ENCODE measurements at regions not wholly inside any gene's neighbourhood (a gene's known extent, or its start where the extent isn't known, plus 50 kb on each side); places are given as distances from the start of the nearest gene placed in this dataset.
"Not testable (repeated sequence)": the region's sequence is repeated elsewhere in the genome, so short reads cannot be mapped to it uniquely, and the experiment has no call there.

DNA sequence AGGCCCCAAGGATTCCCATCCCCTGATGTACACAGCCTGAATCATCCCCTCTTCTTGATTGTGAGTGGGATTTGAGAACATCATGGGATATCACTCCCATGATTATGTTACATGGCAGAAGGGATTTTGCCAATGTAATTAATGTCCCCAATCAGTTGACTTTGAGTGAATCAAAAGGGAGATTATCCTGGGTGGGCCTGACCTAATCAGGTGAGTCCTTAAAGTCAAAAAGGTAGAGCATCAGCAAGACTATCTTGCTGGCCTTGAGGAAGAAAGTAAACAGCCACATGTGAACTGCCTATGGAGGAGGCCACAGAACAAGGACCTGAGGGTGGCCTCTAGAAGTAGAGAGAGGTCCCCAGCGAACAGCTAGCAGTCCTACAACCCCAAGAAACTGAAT, 203.1 kb upstream of the ATP6AP2 start:
- H3K9me3 Mint-ChIP-seq = no peaks in the 10 kb centered on the region
- H3K4me3 Mint-ChIP-seq = no peak overlapping the region
- H3K36me3 Mint-ChIP-seq (ENCODE audit: low read depth) = no peaks in the 10 kb centered on the region
- intact Hi-C loops (cut with micrococcal nuclease) = no loop called here
- H3K4me1 Mint-ChIP-seq (ENCODE audit: low read depth) = peaks cover 42% of the 10 kb centered on the region
- H3K27ac Mint-ChIP-seq = peak overlapping the region; percentile 60
- H3K27me3 Mint-ChIP-seq = no peaks in the 10 kb centered on the region

DNA sequence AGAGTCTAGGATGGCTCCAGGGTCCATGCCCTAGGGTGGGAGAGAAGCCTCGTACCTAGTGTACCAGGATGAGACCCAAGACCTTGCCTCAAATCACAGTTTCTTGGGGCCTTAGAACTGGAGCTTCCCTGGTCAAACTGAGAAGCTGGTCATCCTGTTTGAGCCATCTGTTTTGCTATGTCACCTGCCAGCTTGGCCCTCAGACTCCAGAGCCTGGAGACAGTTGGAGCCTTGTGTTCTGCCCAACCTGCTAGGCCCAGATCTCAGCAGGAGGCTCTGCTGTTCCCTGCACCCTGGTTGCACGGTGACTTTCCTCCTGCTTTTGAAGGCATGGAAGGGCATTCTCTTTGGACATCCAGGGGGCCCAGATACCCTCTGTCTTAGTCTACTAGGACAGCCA, 206.3 kb upstream of the ATP6AP2 start:
- H3K27me3 Mint-ChIP-seq = peaks cover 3% of the 10 kb centered on the region
- no peak overlapping the region for H3K4me3 Mint-ChIP-seq
- peaks cover 23% of the 10 kb centered on the region for H3K4me1 Mint-ChIP-seq (ENCODE audit: low read depth)
- H3K27ac Mint-ChIP-seq = no peak overlapping the region
- intact Hi-C loops (cut with micrococcal nuclease) = no loop called here
- H3K9me3 Mint-ChIP-seq = no peaks in the 10 kb centered on the region
- no peaks in the 10 kb centered on the region for H3K36me3 Mint-ChIP-seq (ENCODE audit: low read depth)

DNA sequence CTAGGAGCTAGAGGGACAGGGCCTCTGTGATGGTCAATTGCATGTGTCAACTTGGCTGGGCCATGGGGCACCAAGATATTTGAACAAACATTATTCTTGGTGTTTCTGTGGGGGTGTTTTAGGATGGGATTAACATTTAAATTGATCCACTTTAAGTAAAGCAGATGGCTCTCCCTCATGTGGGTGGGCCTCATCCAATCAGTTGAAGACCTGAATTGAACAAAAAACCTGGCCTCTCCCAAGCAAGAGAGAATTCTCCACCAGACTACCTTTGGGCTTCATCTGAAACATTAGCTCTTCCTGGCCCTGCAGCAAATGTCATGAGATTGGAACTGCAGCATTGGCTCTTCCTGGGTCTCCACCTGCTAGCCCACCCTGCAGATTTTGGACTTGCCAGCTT, 207.1 kb upstream of the ATP6AP2 start:
- no peaks in the 10 kb centered on the region for H3K36me3 Mint-ChIP-seq (ENCODE audit: low read depth)

DNA sequence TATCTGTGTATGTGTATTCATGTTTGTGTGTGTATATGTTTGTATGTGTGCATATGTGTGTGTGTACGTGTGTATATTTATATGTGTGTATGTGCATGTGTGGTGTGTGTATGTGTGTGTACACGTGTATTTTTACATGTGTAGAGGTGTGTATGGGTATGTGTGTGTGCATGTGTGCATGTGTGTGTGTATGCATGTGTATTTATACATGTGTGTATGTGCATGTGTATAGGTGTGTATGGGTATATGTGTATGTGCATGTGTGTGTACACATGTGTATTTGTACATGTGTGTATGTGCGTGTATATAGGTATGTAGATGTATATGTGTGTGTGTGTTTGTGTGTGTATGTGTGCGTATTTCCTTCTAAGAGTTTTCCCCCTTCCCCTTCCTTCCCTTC, 207.7 kb upstream of the ATP6AP2 start:
- peaks cover 13% of the 10 kb centered on the region for H3K4me1 Mint-ChIP-seq (ENCODE audit: low read depth)
- intact Hi-C loops (cut with micrococcal nuclease) = no loop called here
- no peaks in the 10 kb centered on the region for H3K36me3 Mint-ChIP-seq (ENCODE audit: low read depth)
- no peak overlapping the region for H3K4me3 Mint-ChIP-seq
- no peak overlapping the region for H3K27ac Mint-ChIP-seq
- H3K27me3 Mint-ChIP-seq = peaks cover 4% of the 10 kb centered on the region
- no peaks in the 10 kb centered on the region for H3K9me3 Mint-ChIP-seq

More for the DNA sequence above, 207.1 kb upstream of the ATP6AP2 start:
- H3K9me3 Mint-ChIP-seq = no peaks in the 10 kb centered on the region
- intact Hi-C loops (cut with micrococcal nuclease) = no loop called here
- H3K27ac Mint-ChIP-seq = no peak overlapping the region
- H3K4me3 Mint-ChIP-seq = no peak overlapping the region
- peaks cover 4% of the 10 kb centered on the region for H3K27me3 Mint-ChIP-seq
- peaks cover 15% of the 10 kb centered on the region for H3K4me1 Mint-ChIP-seq (ENCODE audit: low read depth)

DNA sequence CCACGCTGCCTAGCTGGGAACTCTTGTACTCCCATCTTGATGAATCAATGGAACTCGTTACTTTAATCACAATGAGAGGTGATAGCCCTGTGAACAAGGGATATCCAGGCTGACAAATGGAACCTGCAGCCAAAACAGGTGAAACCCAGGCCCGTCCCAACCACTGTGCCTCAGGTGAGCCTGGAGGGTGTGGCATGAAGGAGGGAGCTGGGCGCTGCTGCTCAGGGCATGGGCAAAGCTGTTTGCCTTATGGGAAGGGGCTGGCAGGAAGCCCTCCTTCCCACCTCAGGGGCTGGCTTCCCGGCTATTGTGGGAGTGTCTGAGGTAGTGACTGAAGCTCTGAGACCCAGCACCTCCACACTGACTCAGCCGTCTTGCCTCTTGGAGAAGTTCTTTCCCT, 209.4 kb upstream of the ATP6AP2 start:
- no peak overlapping the region for H3K27ac Mint-ChIP-seq
- intact Hi-C loops (cut with micrococcal nuclease) = no loop called here
- H3K4me1 Mint-ChIP-seq (ENCODE audit: low read depth) = peaks cover 10% of the 10 kb centered on the region
- H3K27me3 Mint-ChIP-seq = peaks cover 4% of the 10 kb centered on the region
- H3K4me3 Mint-ChIP-seq = no peak overlapping the region
- H3K36me3 Mint-ChIP-seq (ENCODE audit: low read depth) = no peaks in the 10 kb centered on the region
- H3K9me3 Mint-ChIP-seq = no peaks in the 10 kb centered on the region

DNA sequence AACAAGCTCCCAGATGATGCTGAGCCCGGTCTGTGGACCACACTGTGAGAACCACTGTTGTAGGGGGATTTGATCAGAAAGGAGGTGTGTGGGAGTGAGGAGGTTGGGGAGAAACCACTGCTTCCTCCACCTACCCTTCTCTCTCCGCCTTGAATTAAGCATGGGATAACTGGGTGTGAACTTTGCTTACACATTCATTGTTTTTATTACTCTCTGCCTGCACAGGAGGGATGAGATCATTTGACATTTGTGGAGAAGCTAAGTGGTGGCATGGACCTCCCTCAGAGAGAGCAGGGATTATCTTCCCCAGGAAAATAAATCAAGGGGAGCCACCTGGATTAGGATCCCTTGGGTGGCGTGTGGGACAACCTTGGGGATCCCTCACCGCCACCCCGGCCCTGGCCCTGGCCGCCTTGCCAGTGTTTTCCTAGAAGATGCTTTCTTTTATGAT, 212.1 kb upstream of the ATP6AP2 start:
- no peaks in the 10 kb centered on the region for H3K9me3 Mint-ChIP-seq
- H3K4me1 Mint-ChIP-seq (ENCODE audit: low read depth) = peaks cover 7% of the 10 kb centered on the region
- H3K27ac Mint-ChIP-seq = no peak overlapping the region
- intact Hi-C loops (cut with micrococcal nuclease) = no loop called here
- no peak overlapping the region for H3K4me3 Mint-ChIP-seq
- H3K36me3 Mint-ChIP-seq (ENCODE audit: low read depth) = no peaks in the 10 kb centered on the region
- H3K27me3 Mint-ChIP-seq = peaks cover 4% of the 10 kb centered on the region

DNA sequence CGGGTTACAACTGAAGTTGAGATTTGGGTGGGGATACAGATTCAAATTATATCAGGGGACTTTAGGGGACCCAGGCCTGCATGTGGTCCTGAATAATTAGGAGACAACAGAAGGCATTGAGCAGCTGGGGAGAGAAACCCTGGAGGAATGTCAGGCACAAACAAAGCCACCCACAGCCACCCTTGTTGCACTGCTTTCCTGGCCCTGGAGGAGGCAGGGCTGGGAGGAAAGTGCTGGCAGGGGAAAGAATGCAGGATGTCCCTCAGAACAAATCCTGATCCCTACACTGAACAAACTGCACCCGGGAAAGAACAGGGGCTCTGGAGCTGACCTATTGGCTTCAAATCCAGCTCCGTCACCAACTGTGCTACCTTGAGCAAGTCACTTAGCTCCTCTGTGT, 214.1 kb upstream of the ATP6AP2 start:
- no peaks in the 10 kb centered on the region for H3K36me3 Mint-ChIP-seq (ENCODE audit: low read depth)
- H3K4me3 Mint-ChIP-seq = no peak overlapping the region
- intact Hi-C loops (cut with micrococcal nuclease) = no loop called here
- peaks cover 8% of the 10 kb centered on the region for H3K27me3 Mint-ChIP-seq
- no peak overlapping the region for H3K27ac Mint-ChIP-seq
- H3K4me1 Mint-ChIP-seq (ENCODE audit: low read depth) = peaks cover 4% of the 10 kb centered on the region
- H3K9me3 Mint-ChIP-seq = no peaks in the 10 kb centered on the region

DNA sequence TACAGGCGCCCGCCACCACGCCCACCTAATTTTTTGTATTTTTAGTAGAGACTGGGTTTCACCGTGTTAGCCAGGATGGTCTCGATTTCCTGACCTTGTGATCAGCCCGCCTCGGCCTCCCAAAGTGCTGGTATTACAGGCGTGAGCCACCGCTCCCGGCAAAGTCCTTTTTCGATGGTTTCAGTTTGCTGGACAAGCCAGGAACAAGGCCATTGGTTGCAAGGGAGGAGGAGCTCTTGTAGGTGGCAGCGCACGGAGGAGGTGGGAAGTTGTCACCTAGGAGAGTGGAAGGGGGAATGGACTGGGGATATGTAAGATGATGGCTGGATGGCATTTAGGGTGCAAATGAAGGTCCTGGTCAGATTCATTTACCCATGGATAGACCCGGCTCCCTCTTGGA, 218.5 kb upstream of the ATP6AP2 start:
- H3K36me3 Mint-ChIP-seq (ENCODE audit: low read depth); H3K4me1 Mint-ChIP-seq (ENCODE audit: low read depth); H3K27me3 Mint-ChIP-seq; H3K27ac Mint-ChIP-seq; intact Hi-C loops (cut with micrococcal nuclease); H3K4me3 Mint-ChIP-seq; H3K9me3 Mint-ChIP-seq: not testable (repeated sequence)

DNA sequence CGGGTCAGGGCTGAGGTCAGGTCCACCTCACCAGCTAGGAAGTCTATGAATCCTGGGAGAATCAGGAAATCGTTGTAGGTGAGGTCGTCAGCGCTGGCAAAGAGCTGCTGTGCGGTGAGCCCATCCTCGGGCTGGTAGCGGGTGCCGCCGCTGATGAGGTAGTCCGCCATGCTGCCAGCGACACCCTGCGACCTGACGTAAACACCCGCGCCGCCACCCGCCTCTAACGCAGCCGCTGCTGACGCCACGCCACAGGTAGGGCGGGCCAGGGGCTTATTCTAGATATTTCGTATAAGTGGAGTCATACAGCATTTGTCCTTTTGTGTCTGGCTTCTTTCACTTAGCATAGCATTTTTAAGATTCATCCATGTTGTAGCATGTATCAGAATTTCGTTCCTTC, 220.2 kb upstream of the ATP6AP2 start:
- intact Hi-C loops (cut with micrococcal nuclease) = no loop called here
- H3K27ac Mint-ChIP-seq = no peak overlapping the region
- H3K4me1 Mint-ChIP-seq (ENCODE audit: low read depth) = peaks cover 6% of the 10 kb centered on the region
- H3K9me3 Mint-ChIP-seq = no peaks in the 10 kb centered on the region
- H3K4me3 Mint-ChIP-seq = no peak overlapping the region
- no peaks in the 10 kb centered on the region for H3K36me3 Mint-ChIP-seq (ENCODE audit: low read depth)
- H3K27me3 Mint-ChIP-seq = peaks cover 4% of the 10 kb centered on the region

DNA sequence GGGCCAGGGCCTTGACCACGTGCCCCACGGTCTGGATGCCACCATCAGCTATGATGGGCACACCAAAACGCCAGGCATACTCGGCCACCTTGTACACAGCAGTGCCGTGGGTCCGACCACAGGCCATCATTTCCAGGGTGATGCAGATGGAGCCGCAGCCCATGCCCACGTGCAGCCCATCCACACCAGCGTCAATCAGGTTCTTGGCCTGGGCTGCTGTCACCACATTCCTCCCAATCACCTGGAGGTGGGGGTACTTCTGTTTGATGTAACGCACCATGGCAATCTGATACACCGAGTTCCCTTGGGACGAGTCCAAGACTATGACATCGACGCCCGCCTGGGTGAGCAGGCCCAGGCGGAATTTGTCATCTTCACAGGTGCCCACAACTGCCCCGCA, 221.2 kb upstream of the ATP6AP2 start:
- intact Hi-C loops (cut with micrococcal nuclease) = no loop called here
- no peak overlapping the region for H3K4me3 Mint-ChIP-seq
- no peak overlapping the region for H3K27ac Mint-ChIP-seq
- peaks cover 6% of the 10 kb centered on the region for H3K4me1 Mint-ChIP-seq (ENCODE audit: low read depth)
- no peaks in the 10 kb centered on the region for H3K9me3 Mint-ChIP-seq
- no peaks in the 10 kb centered on the region for H3K36me3 Mint-ChIP-seq (ENCODE audit: low read depth)
- H3K27me3 Mint-ChIP-seq = peaks cover 4% of the 10 kb centered on the region

DNA sequence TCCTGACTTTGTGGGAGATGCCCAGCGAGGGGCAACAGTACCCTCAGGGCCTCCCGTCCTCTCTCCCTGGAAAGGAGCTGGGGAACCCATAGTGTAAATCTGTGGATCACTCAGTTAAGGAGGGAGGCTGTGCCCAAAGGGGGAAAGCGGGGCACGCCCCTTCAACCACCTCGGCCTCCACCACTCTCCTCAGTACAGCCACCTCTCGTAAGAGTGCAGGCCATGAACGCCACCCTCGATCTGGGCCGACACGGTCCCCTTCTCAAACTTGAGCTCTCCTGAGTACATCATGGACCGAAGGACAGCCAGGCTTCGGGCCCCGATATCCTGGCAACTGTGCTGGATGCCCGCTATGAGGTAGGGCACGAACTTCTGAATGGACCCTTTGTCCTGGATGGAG, 221.8 kb upstream of the ATP6AP2 start:
- Mint-ChIP-seq H3K9me3 (no peaks in the 10 kb centered on the region), H3K4me1 (ENCODE audit: low read depth) (peaks cover 6% of the 10 kb centered on the region), H3K27ac (no peak overlapping the region), H3K36me3 (ENCODE audit: low read depth) (no peaks in the 10 kb centered on the region), H3K4me3 (no peak overlapping the region), H3K27me3 (peaks cover 4% of the 10 kb centered on the region)
- intact Hi-C loops (cut with micrococcal nuclease) = no loop called here

DNA sequence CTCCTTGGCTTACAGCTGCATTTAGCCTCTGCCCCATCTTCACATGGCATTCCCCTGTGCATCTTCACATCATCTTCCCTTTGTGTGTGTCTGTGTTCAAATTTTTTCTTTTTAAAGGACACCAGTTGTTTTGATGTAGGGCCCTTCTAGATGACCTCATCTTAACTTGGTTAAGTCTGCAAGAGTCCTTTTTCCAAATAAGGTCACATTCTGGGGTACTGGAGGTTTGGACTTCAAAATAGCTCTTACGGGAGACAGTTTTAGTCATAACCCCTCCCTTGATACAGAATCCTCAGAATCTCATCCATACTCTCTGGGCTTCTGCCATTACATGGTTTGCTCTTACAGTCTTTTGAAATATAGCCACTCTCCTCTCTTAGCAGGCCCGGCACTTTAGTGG, 231.5 kb upstream of the ATP6AP2 start:
- H3K4me1 Mint-ChIP-seq (ENCODE audit: low read depth) = no peaks in the 10 kb centered on the region
- no peak overlapping the region for H3K4me3 Mint-ChIP-seq
- H3K27ac Mint-ChIP-seq = no peak overlapping the region
- peaks cover 1% of the 10 kb centered on the region for H3K27me3 Mint-ChIP-seq
- intact Hi-C loops (cut with micrococcal nuclease) = no loop called here
- no peaks in the 10 kb centered on the region for H3K9me3 Mint-ChIP-seq
- no peaks in the 10 kb centered on the region for H3K36me3 Mint-ChIP-seq (ENCODE audit: low read depth)

DNA sequence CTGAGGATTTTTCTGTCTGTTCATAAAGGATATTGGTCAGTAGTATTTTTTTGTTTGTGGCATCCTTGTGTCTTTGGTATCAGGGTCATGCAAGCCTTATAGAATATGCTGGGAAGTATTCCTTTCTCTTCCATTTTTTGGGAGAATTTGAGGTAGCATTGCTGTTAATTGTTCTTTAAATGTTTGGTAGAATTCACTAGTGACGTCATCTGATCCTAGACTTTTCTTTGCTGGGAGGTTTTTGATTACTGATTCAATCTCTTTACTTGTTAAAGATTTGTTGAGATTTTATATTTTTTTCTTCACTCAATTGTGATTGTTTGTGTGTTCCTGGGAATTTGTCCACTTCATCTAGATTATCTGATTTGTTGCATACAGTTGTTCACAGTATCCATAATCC, 234.4 kb upstream of the ATP6AP2 start:
- Mint-ChIP-seq H3K9me3 (no peaks in the 10 kb centered on the region), H3K36me3 (ENCODE audit: low read depth) (no peaks in the 10 kb centered on the region), H3K27ac (no peak overlapping the region), H3K4me1 (ENCODE audit: low read depth) (no peaks in the 10 kb centered on the region), H3K27me3 (peaks cover 1% of the 10 kb centered on the region), H3K4me3 (no peak overlapping the region)
- intact Hi-C loops (cut with micrococcal nuclease) = no loop called here

DNA sequence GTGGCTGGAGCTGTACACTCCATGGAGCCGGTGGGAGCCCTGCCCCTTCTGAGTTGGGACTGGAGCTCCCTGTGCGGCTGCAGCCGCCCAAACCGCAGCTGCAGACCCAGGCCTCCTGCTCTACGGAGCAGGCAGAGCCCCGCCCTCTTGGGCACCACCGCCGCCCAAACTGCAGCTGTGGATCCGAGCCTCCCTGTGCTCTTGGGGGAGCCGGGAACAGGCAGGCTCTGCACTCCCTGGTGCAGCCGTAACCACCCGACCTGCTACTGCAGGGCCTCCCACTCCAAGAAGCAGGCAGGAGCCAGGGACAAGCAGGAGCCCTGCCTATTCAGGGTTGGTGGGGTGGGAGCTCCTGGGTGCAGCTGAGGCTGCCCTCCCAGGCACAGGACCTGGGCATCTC, 237.5 kb upstream of the ATP6AP2 start:
- Mint-ChIP-seq H3K27me3 (peaks cover 1% of the 10 kb centered on the region), H3K4me3 (no peak overlapping the region), H3K4me1 (ENCODE audit: low read depth) (no peaks in the 10 kb centered on the region), H3K27ac (no peak overlapping the region), H3K36me3 (ENCODE audit: low read depth) (no peaks in the 10 kb centered on the region), H3K9me3 (no peaks in the 10 kb centered on the region)
- intact Hi-C loops (cut with micrococcal nuclease) = no loop called here

DNA sequence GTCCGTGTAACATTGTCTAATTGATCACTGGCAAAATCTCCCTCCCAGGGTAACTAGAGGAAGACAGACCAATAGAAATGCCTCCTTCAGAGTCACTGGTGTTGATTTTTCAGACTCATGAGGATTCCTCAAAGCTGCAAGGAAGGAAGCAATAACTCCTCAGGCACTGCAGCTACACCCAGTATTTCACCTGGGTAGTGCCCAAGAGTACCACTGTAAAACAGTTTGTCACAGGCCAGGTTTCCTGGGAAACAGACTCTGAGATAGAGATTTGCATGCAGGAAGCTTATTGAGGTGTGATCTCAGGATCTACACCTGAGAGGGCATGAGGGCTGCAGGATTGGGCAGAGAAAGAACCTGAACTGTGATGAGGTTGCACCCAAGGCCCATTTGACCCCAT, 240.7 kb upstream of the ATP6AP2 start:
- Mint-ChIP-seq H3K4me1 (ENCODE audit: low read depth) (no peaks in the 10 kb centered on the region), H3K9me3 (no peaks in the 10 kb centered on the region), H3K4me3 (no peak overlapping the region), H3K36me3 (ENCODE audit: low read depth) (no peaks in the 10 kb centered on the region), H3K27ac (no peak overlapping the region), H3K27me3 (no peaks in the 10 kb centered on the region)
- intact Hi-C loops (cut with micrococcal nuclease) = no loop called here

DNA sequence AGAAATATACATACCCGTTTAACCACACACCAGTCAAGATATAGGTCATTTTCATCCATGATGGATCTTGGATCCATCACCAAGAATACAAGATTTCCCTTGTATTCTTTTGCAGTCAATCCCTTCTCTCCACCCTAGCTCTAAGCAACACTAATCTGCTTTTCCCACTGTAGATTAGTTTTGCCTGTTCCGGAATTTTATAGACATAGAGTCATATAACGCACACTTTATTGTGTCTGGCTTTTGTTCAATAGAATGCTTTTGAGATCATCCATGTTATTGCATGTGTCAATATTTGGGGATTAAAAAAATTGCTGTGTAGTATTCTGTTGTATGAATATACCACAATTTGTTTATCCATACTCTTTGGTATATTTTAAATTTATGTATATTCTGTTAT, 235.6 kb upstream of the BCOR start:
- H3K4me3 Mint-ChIP-seq = no peak overlapping the region
- H3K4me1 Mint-ChIP-seq (ENCODE audit: low read depth) = peaks cover 21% of the 10 kb centered on the region
- intact Hi-C loops (cut with micrococcal nuclease) = no loop called here
- H3K27ac Mint-ChIP-seq = no peak overlapping the region
- H3K27me3 Mint-ChIP-seq = no peaks in the 10 kb centered on the region
- no peaks in the 10 kb centered on the region for H3K9me3 Mint-ChIP-seq
- H3K36me3 Mint-ChIP-seq (ENCODE audit: low read depth) = no peaks in the 10 kb centered on the region
